ENCODE measurements at regions not wholly inside any gene's neighbourhood (a gene's known extent, or its start where the extent isn't known, plus 50 kb on each side); places are given as distances from the start of the nearest gene placed in this dataset.

DNA sequence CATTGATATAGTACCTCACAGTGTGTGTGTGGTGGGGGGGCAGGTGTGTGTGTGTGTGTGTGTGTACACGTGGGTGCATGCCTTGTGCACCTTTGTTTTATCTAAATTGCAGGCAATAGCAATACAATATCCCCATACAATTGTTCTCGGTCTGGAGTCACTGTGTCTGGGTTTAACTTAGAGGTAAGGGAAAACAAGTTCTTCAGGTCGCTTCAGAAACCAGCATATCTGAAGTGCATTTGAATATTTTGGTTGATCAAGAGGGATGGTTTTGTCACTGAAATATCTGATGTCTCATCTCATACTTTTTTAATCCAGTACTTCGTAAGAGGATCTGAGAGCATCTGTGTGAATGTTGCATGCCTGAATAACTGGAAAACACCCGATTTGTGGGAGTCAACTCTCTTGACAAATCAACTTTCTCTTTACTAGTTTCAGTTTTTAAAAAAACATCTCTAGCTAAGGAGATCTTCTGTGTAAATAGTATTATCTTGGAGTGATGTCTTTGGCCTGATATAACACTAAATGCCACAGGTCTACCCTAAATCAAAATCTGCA lies 206.8 kb upstream of the NR2F2 start:
- no peak for DNase-seq
- no peaks in the 10 kb centered on the region for H3K9me3 ChIP-seq (ENCODE audit: low read depth)
- no peaks in the 10 kb centered on the region for H3K9me2 ChIP-seq (ENCODE audit: insufficient read depth)

DNA sequence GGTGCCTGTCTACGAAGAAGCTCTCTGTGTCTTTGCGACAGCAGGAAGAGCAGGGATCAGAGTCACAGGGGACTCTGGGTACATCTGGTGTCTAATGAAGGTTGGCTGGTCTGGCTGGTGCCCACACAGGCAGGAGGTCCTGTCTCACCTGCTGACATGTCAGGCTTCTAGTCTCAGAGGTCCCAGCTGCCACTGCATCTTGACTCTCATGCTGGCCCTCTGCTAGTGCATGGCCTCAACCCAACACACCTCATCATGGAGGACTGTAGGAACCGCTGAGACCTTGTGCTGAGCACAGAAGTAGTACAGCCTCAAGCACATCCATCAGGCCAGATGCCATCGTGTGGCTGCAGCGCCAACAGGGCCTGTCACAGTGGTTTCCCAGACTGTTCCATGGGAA lies 206.1 kb upstream of the NR2F2 start:
- in situ Hi-C loops (cut with MboI) = no loop called here
- TF ChIP-seq EZH2 (IDR thresholded peaks at IDR 0.05; ENCODE audit: insufficient read depth, poor library complexity, severe bottlenecking) (no peak), EZH2phosphoT487 (IDR thresholded peaks at IDR 0.05; ENCODE audit: insufficient read depth, low read depth) (no peak)
- no peaks in the 10 kb centered on the region for H4K20me1 ChIP-seq (ENCODE audit: insufficient read depth)
- H3K9me2 ChIP-seq (ENCODE audit: insufficient read depth) = no peaks in the 10 kb centered on the region
- no peaks in the 10 kb centered on the region for H3K79me2 ChIP-seq (ENCODE audit: insufficient read depth)
- no peak overlapping the region for H3K4me2 ChIP-seq (ENCODE audit: unreplicated experiment)
- peaks cover 8% of the 10 kb centered on the region for H3K4me1 ChIP-seq (ENCODE audit: insufficient read depth)
- no peak overlapping the region for H3K27ac ChIP-seq
- H3K9ac ChIP-seq = no peak overlapping the region
- H3K4me3 ChIP-seq = no peak overlapping the region
- no peak for DNase-seq
- H3K36me3 ChIP-seq (ENCODE audit: low read depth) = no peaks in the 10 kb centered on the region
- peaks cover 17% of the 10 kb centered on the region for H3F3A ChIP-seq (ENCODE audit: insufficient read depth)
- H3K27me3 ChIP-seq (replicated peaks; ENCODE audit: insufficient read depth) = no peaks in the 10 kb centered on the region
- H2AFZ ChIP-seq = no peak overlapping the region
- 85 to 95% methylated on average over 5 of the region's 5 CpGs for WGBS, 2 experiments (ENCODE audit: low coverage in 1 of 2, low lambda C conversion rate in 2 of 2, missing lambda C conversion rate in 2 of 2)
- H3K9me3 ChIP-seq (ENCODE audit: low read depth) = no peaks in the 10 kb centered on the region

More for the DNA sequence above, 206.8 kb upstream of the NR2F2 start:
- H3F3A ChIP-seq (ENCODE audit: insufficient read depth) = peaks cover 17% of the 10 kb centered on the region
- WGBS, 2 experiments (ENCODE audit: low coverage in 1 of 2, low lambda C conversion rate in 2 of 2, missing lambda C conversion rate in 2 of 2) = 66% methylated on average over 5 of the region's 5 CpGs
- H3K27ac ChIP-seq = no peak overlapping the region
- H2AFZ ChIP-seq = no peak overlapping the region
- H3K4me3 ChIP-seq = no peak overlapping the region
- no peak for TF ChIP-seq EZH2phosphoT487 (IDR thresholded peaks at IDR 0.05; ENCODE audit: insufficient read depth, low read depth)
- no peak for TF ChIP-seq EZH2 (IDR thresholded peaks at IDR 0.05; ENCODE audit: insufficient read depth, poor library complexity, severe bottlenecking)
- no peak overlapping the region for H3K4me2 ChIP-seq (ENCODE audit: unreplicated experiment)
- peaks cover 8% of the 10 kb centered on the region for H3K4me1 ChIP-seq (ENCODE audit: insufficient read depth)
- in situ Hi-C loops (cut with MboI) = no loop called here
- H4K20me1 ChIP-seq (ENCODE audit: insufficient read depth) = no peaks in the 10 kb centered on the region
- H3K79me2 ChIP-seq (ENCODE audit: insufficient read depth) = no peaks in the 10 kb centered on the region
- H3K36me3 ChIP-seq (ENCODE audit: low read depth) = no peaks in the 10 kb centered on the region
- H3K27me3 ChIP-seq (replicated peaks; ENCODE audit: insufficient read depth) = no peaks in the 10 kb centered on the region
- H3K9ac ChIP-seq = no peak overlapping the region

DNA sequence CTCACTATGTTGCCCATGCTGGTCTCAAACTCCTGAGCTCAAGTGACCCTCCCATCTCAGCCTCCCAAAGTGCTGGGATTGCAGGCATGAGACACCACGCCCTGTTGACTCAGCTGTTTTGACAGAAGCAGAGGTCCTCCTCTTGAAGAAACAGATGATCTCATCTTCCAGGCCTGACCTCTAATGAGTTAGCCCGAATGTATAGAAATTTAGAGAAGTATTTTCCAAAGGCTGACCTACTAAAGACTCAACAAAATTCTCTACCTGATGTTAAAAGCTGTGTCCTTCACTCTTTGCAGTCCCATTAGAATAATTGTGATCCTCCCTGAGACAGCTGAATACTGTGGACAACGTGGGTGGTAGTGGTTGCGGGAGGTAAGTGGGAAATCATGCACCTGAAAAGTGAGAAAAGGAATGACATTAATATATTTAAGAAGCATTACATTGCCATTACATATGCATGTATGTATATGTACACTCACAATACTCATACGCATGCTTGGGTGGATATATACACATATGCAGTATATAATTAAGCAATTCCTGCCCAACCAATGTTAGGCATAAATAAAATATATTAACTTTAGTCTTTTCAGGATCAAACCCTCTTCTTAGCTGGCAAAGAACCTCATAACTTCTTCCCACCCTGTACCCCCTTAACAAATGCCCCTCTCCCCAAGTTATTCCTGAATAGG lies 204.6 kb upstream of the NR2F2 start:
- H3F3A ChIP-seq (ENCODE audit: insufficient read depth) = peaks cover 17% of the 10 kb centered on the region
- peaks cover 8% of the 10 kb centered on the region for H3K4me1 ChIP-seq (ENCODE audit: insufficient read depth)
- H3K9ac ChIP-seq = no peak overlapping the region
- no peak overlapping the region for H3K27ac ChIP-seq
- in situ Hi-C loops (cut with MboI) = no loop called here
- H3K36me3 ChIP-seq (ENCODE audit: low read depth) = no peaks in the 10 kb centered on the region
- H4K20me1 ChIP-seq (ENCODE audit: insufficient read depth) = no peaks in the 10 kb centered on the region
- no peak overlapping the region for H3K4me3 ChIP-seq
- DNase-seq = peak; percentile 63
- no peaks in the 10 kb centered on the region for H3K79me2 ChIP-seq (ENCODE audit: insufficient read depth)
- no peak overlapping the region for H3K4me2 ChIP-seq (ENCODE audit: unreplicated experiment)
- H3K27me3 ChIP-seq (replicated peaks; ENCODE audit: insufficient read depth) = no peaks in the 10 kb centered on the region
- WGBS, 2 experiments (ENCODE audit: low coverage in 1 of 2, low lambda C conversion rate in 2 of 2, missing lambda C conversion rate in 2 of 2) = 79 to 83% methylated on average over 5 of the region's 5 CpGs
- no peaks in the 10 kb centered on the region for H3K9me2 ChIP-seq (ENCODE audit: insufficient read depth)
- no peaks in the 10 kb centered on the region for H3K9me3 ChIP-seq (ENCODE audit: low read depth)
- TF ChIP-seq EZH2phosphoT487 (IDR thresholded peaks at IDR 0.05; ENCODE audit: insufficient read depth, low read depth) (no peak), EZH2 (IDR thresholded peaks at IDR 0.05; ENCODE audit: insufficient read depth, poor library complexity, severe bottlenecking) (no peak)
- no peak overlapping the region for H2AFZ ChIP-seq

DNA sequence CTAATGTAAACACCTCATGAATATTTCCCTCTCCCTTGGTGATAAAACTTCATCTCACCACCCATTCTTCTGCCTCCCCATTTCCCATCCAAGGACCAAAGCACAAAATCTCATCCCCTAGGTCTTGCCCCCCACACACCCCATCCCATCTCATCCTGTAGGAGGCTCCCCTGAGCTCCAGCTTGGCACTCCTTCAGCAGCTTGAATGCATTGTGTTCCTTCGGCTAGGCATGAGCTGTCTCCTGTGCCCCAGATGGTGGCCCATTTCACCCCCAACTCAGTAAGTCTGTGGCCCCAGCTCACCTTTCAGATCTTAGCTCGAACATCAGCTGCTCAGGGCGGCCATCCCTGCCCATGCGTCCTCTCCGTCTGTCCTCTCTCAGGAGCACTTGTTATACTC lies 203.6 kb upstream of the NR2F2 start:
- no peak overlapping the region for H2AFZ ChIP-seq
- in situ Hi-C loops (cut with MboI) = no loop called here
- no peak overlapping the region for H3K9ac ChIP-seq
- H4K20me1 ChIP-seq (ENCODE audit: insufficient read depth) = no peaks in the 10 kb centered on the region
- WGBS, 2 experiments (ENCODE audit: low coverage in 1 of 2, low lambda C conversion rate in 2 of 2, missing lambda C conversion rate in 2 of 2) = 85 to 94% methylated on average over 5 of the region's 5 CpGs
- no peaks in the 10 kb centered on the region for H3K36me3 ChIP-seq (ENCODE audit: low read depth)
- DNase-seq = no peak
- H3K27ac ChIP-seq = no peak overlapping the region
- H3K9me3 ChIP-seq (ENCODE audit: low read depth) = no peaks in the 10 kb centered on the region
- peaks cover 4% of the 10 kb centered on the region for H3K4me1 ChIP-seq (ENCODE audit: insufficient read depth)
- TF ChIP-seq EZH2phosphoT487 (IDR thresholded peaks at IDR 0.05; ENCODE audit: insufficient read depth, low read depth) (no peak), EZH2 (IDR thresholded peaks at IDR 0.05; ENCODE audit: insufficient read depth, poor library complexity, severe bottlenecking) (no peak)
- no peak overlapping the region for H3K4me2 ChIP-seq (ENCODE audit: unreplicated experiment)
- H3K27me3 ChIP-seq (replicated peaks; ENCODE audit: insufficient read depth) = no peaks in the 10 kb centered on the region
- no peak overlapping the region for H3K4me3 ChIP-seq
- H3F3A ChIP-seq (ENCODE audit: insufficient read depth) = peaks cover 10% of the 10 kb centered on the region
- no peaks in the 10 kb centered on the region for H3K9me2 ChIP-seq (ENCODE audit: insufficient read depth)
- H3K79me2 ChIP-seq (ENCODE audit: insufficient read depth) = no peaks in the 10 kb centered on the region

Measured in GM23248 (cell line).